GM19455 (cell line): ENCODE measurements at regions not wholly inside any gene's neighbourhood (a gene's known extent, or its start where the extent isn't known, plus 50 kb on each side); places are given as distances from the start of the nearest gene placed in this dataset.
"Not testable (repeated sequence)": the region's sequence is repeated elsewhere in the genome, so short reads cannot be mapped to it uniquely, and the experiment has no call there.

Experiments
- ATAC-seq: cut with Tn5 transposase; IDR thresholded peaks from one replicate; pipeline ENCODE4 v1.9.1; 2021; ENCODE audit not compliant: unreplicated experiment

GRCh38 chr6:86283596-86283995, 640.9 kb upstream of the SYNCRIP start:
- ATAC-seq = not testable (repeated sequence)

- ATAC-seq = no peak
These were observed 633.4 kb upstream of the SYNCRIP start for GRCh38 chr6:86276056-86276455.

GRCh38 chr6:86273936-86274335, 631.2 kb upstream of the SYNCRIP start:
- ATAC-seq = no peak

- ATAC-seq = no peak
These were observed 614.0 kb upstream of the SYNCRIP start for GRCh38 chr6:86256615-86257187.

GRCh38 chr6:86255973-86256372, 613.3 kb upstream of the SYNCRIP start:
- ATAC-seq = no peak

- ATAC-seq = no peak
These were observed 608.4 kb upstream of the SYNCRIP start for GRCh38 chr6:86251106-86251505.

- ATAC-seq = no peak
These were observed 575.2 kb upstream of the SYNCRIP start for GRCh38 chr6:86217906-86218305.

- ATAC-seq = no peak
These were observed 572.6 kb upstream of the SYNCRIP start for GRCh38 chr6:86215323-86215722.

- ATAC-seq = no peak
These were observed 563.3 kb upstream of the SYNCRIP start for GRCh38 chr6:86205980-86206379.

GRCh38 chr6:86203044-86203443, 560.4 kb upstream of the SYNCRIP start:
- ATAC-seq = no peak

- ATAC-seq = no peak
These were observed 551.1 kb upstream of the SYNCRIP start for GRCh38 chr6:86193821-86194220.

- peak; percentile 94 for ATAC-seq
These were observed 549.4 kb upstream of the SYNCRIP start for GRCh38 chr6:86192123-86192522.

GRCh38 chr6:86175149-86175548, 532.5 kb upstream of the SYNCRIP start:
- ATAC-seq = not testable (repeated sequence)

- no peak for ATAC-seq
These were observed 512.2 kb upstream of the SYNCRIP start for GRCh38 chr6:86154852-86155251.

GRCh38 chr6:86153521-86153920, 510.8 kb upstream of the SYNCRIP start:
- ATAC-seq = no peak

GRCh38 chr6:86152546-86152945, 509.9 kb upstream of the SYNCRIP start:
- no peak for ATAC-seq

GRCh38 chr6:86148586-86148985, 505.9 kb upstream of the SYNCRIP start:
- no peak for ATAC-seq

GRCh38 chr6:86147859-86148258, 505.2 kb upstream of the SYNCRIP start:
- ATAC-seq = no peak

GRCh38 chr6:86147311-86147710, 504.6 kb upstream of the SYNCRIP start:
- no peak for ATAC-seq

- ATAC-seq = not testable (repeated sequence)
These were observed 504.1 kb upstream of the SYNCRIP start for GRCh38 chr6:86146751-86147150.

- ATAC-seq = no peak
These were observed 499.6 kb upstream of the SYNCRIP start for GRCh38 chr6:86142326-86142725.

- ATAC-seq = no peak
These were observed 485.6 kb upstream of the SYNCRIP start for GRCh38 chr6:86128130-86128814.

GRCh38 chr6:86122086-86122485, 479.4 kb upstream of the SYNCRIP start:
- no peak for ATAC-seq
